WTC11 (cell line): ENCODE measurements at regions not wholly inside any gene's neighbourhood (a gene's known extent, or its start where the extent isn't known, plus 50 kb on each side); places are given as distances from the start of the nearest gene placed in this dataset.

Source experiments
- ATAC-seq: fragments of 200-7000 bp; cut with Tn5 transposase; 2 replicates; pipeline ENCODE4 v1.10.0; 2021; ENCODE audit warnings: mild to moderate bottlenecking, moderate library complexity
- CTCF ChIA-PET: fragments of 300-600 bp; sonication (Branson Sonifier 250); formaldehyde crosslinking; loops from one replicate; lab custom pipeline; 2021; ENCODE audit warnings: antibody characterized with exemption; lab: Charles Lee
- POLR2A ChIA-PET: fragments of 350-600 bp; sonication (Branson Sonifier 250); formaldehyde crosslinking; loops from one replicate; lab custom pipeline; 2021; ENCODE audit warnings: antibody characterized with exemption; lab: Charles Lee
- DNase-seq: peaks from one replicate; pipeline ENCODE4 v3.0.0; 2021; ENCODE audit warnings: low spot score
- H3K27ac Mint-ChIP-seq: 2 replicates; pipeline ENCODE4 v1.8.0; 2021; ENCODE audit warnings: mixed read lengths
- H3K27me3 Mint-ChIP-seq: 2 replicates; pipeline ENCODE4 v1.8.0; 2021; ENCODE audit warnings: low read depth, mild to moderate bottlenecking, moderate library complexity, mixed read lengths
- H3K36me3 Mint-ChIP-seq: 2 replicates; pipeline ENCODE4 v1.8.0; 2021; ENCODE audit warnings: mixed read lengths
- H3K4me1 Mint-ChIP-seq: 2 replicates; pipeline ENCODE4 v1.8.0; 2022; ENCODE audit warnings: mixed read lengths
- H3K4me3 Mint-ChIP-seq: 2 replicates; pipeline ENCODE4 v1.8.0; 2021; ENCODE audit warnings: mild to moderate bottlenecking, moderate library complexity, mixed read lengths
- H3K9me3 Mint-ChIP-seq: 2 replicates; pipeline ENCODE4 v1.8.0; 2021; ENCODE audit warnings: mixed read lengths
- AR ChIP-seq: fragments of 250-450 bp; sonication (Bioruptor Pico); IDR thresholded peaks from 2 replicates; pipeline ENCODE4 v1.9.0; 2021; ENCODE audit warnings: mild to moderate bottlenecking
- ARID4B ChIP-seq: sonication (generic); formaldehyde crosslinking; IDR thresholded peaks from 2 replicates; pipeline ENCODE4 v1.8.0; 2023; ENCODE audit warnings: missing genetic modification reagents, mild to moderate bottlenecking, borderline replicate concordance
- ERG ChIP-seq: fragments of 250-450 bp; sonication (Bioruptor Pico); IDR thresholded peaks from 2 replicates; pipeline ENCODE4 v1.8.0; 2021; ENCODE audit warnings: mild to moderate bottlenecking
- ESRRA ChIP-seq: sonication (generic); formaldehyde crosslinking; IDR thresholded peaks from 2 replicates; pipeline ENCODE4 v1.8.1; 2022; ENCODE audit warnings: mild to moderate bottlenecking, missing genetic modification reagents, borderline replicate concordance
- ETV6 ChIP-seq: sonication (generic); formaldehyde crosslinking; IDR thresholded peaks from 2 replicates; pipeline ENCODE4 v1.8.1; 2022; ENCODE audit warnings: mild to moderate bottlenecking, missing genetic modification reagents
- FOXP4 ChIP-seq: sonication (generic); formaldehyde crosslinking; IDR thresholded peaks from 2 replicates; pipeline ENCODE4 v1.8.0; 2022; ENCODE audit warnings: mild to moderate bottlenecking, missing genetic modification reagents
- GRHL2 ChIP-seq: fragments of 250-450 bp; sonication (Bioruptor Pico); IDR thresholded peaks from 2 replicates; pipeline ENCODE4 v1.8.0; 2022; ENCODE audit warnings: mild to moderate bottlenecking, moderate library complexity; ENCODE audit not compliant: insufficient replicate concordance, severe bottlenecking
- MAX ChIP-seq: sonication (generic); formaldehyde crosslinking; IDR thresholded peaks from 2 replicates; pipeline ENCODE4 v1.8.0; 2022; ENCODE audit warnings: mild to moderate bottlenecking, missing genetic modification reagents
- MYBL2 ChIP-seq: sonication (generic); formaldehyde crosslinking; IDR thresholded peaks from 2 replicates; pipeline ENCODE4 v1.8.1; 2023; ENCODE audit warnings: mild to moderate bottlenecking, moderate library complexity, missing genetic modification reagents
- NR1H2 ChIP-seq: sonication (generic); formaldehyde crosslinking; IDR thresholded peaks from 2 replicates; pipeline ENCODE4 v1.9.0; 2021; ENCODE audit warnings: mild to moderate bottlenecking, moderate library complexity, missing genetic modification reagents
- NR3C1 ChIP-seq: sonication (generic); formaldehyde crosslinking; conservative IDR thresholded peaks from 2 replicates; pipeline ENCODE4 v1.8.1; 2023; ENCODE audit warnings: low read depth, mild to moderate bottlenecking, missing genetic modification reagents
- PREB ChIP-seq: sonication (generic); formaldehyde crosslinking; IDR thresholded peaks from 2 replicates; pipeline ENCODE4 v1.8.1; 2022; ENCODE audit warnings: mild to moderate bottlenecking, missing genetic modification reagents, moderate library complexity, borderline replicate concordance
- SMAD3 ChIP-seq: sonication (generic); formaldehyde crosslinking; IDR thresholded peaks from 2 replicates; pipeline ENCODE4 v1.8.0; 2022; ENCODE audit warnings: missing genetic modification reagents, mild to moderate bottlenecking, borderline replicate concordance
- STAT6 ChIP-seq: sonication (generic); formaldehyde crosslinking; conservative IDR thresholded peaks from 2 replicates; pipeline ENCODE4 v1.8.1; 2023; ENCODE audit warnings: mild to moderate bottlenecking, low read depth, missing genetic modification reagents, moderate library complexity
- TEAD4 ChIP-seq: sonication (generic); formaldehyde crosslinking; IDR thresholded peaks from 2 replicates; pipeline ENCODE4 v1.8.0; 2022; ENCODE audit warnings: mild to moderate bottlenecking, missing genetic modification reagents
- ZNF219 ChIP-seq: sonication (generic); formaldehyde crosslinking; IDR thresholded peaks from 2 replicates; pipeline ENCODE4 v1.8.0; 2023; ENCODE audit warnings: missing genetic modification reagents, mild to moderate bottlenecking, borderline replicate concordance
- ZNF263 ChIP-seq: sonication (generic); formaldehyde crosslinking; IDR thresholded peaks from 2 replicates; pipeline ENCODE4 v1.8.1; 2022; ENCODE audit warnings: low read depth, mild to moderate bottlenecking, moderate library complexity, missing genetic modification reagents
- ZNF416 ChIP-seq: fragments of 250-450 bp; sonication (Bioruptor Pico); IDR thresholded peaks from 2 replicates; pipeline ENCODE4 v1.9.0; 2021; ENCODE audit warnings: mild to moderate bottlenecking, inconsistent platforms
- ZNF423 ChIP-seq: fragments of 250-450 bp; sonication (Bioruptor Pico); IDR thresholded peaks from 2 replicates; pipeline ENCODE4 v2.1.2; 2022; ENCODE audit warnings: mild to moderate bottlenecking, moderate library complexity

GRCh38 chr2:63768051-63768450 lies 73.6 kb upstream of the UGP2 start (continued):
- TF ChIP-seq TEAD4 (CRISPR knock-in tag), result no peak

GRCh38 chr2:63769915-63770314 lies 71.8 kb upstream of the UGP2 start:
- H3K9me3 Mint-ChIP-seq, result peaks cover 30% of the 10 kb centered on the region
- no peaks in the 10 kb centered on the region for H3K27me3 Mint-ChIP-seq
- no peak for DNase-seq
- H3K27ac Mint-ChIP-seq, result no peak overlapping the region
- H3K36me3 Mint-ChIP-seq, result peaks cover 20% of the 10 kb centered on the region
- TF ChIP-seq ARID4B (CRISPR knock-in tag) (no peak), NR1H2 (CRISPR knock-in tag) (no peak), MYBL2 (CRISPR knock-in tag) (no peak), AR (CRISPR knock-in tag) (no peak), ZNF219 (CRISPR knock-in tag) (no peak), PREB (CRISPR knock-in tag) (no peak), MAX (CRISPR knock-in tag) (no peak), FOXP4 (CRISPR knock-in tag) (no peak), NR3C1 (no peak), SMAD3 (no peak), ZNF423 (CRISPR knock-in tag) (no peak)
- H3K4me3 Mint-ChIP-seq, result no peak overlapping the region
- no peak for ATAC-seq
- ChIA-PET CTCF (no interaction called here), POLR2A (no interaction called here)
- peaks cover 10% of the 10 kb centered on the region for H3K4me1 Mint-ChIP-seq

GRCh38 chr2:63772061-63772460 lies 69.6 kb upstream of the UGP2 start:
- CTCF ChIA-PET, result no interaction called here
- Mint-ChIP-seq H3K27ac (no peak overlapping the region), H3K4me1 (no peaks in the 10 kb centered on the region; the same call in 1 of the 2 replicates), H3K36me3 (peaks cover 14% of the 10 kb centered on the region), H3K9me3 (peaks cover 31% of the 10 kb centered on the region), H3K4me3 (no peak overlapping the region), H3K27me3 (no peaks in the 10 kb centered on the region)
- POLR2A ChIA-PET, result no interaction called here
- ATAC-seq, result no peak
- no peak for DNase-seq
- TF ChIP-seq ZNF416 (CRISPR knock-in tag), result no peak
- no peak for TF ChIP-seq ETV6 (CRISPR knock-in tag)
- TF ChIP-seq SMAD3, result no peak
- TF ChIP-seq MYBL2 (CRISPR knock-in tag), result no peak
- no peak for TF ChIP-seq STAT6 (CRISPR knock-in tag)
- TF ChIP-seq ERG, result no peak
- TF ChIP-seq ESRRA (CRISPR knock-in tag), result no peak
- TF ChIP-seq ZNF263 (CRISPR knock-in tag), result no peak
- TF ChIP-seq GRHL2 (CRISPR knock-in tag), result no peak
- TF ChIP-seq ZNF423 (CRISPR knock-in tag), result no peak
